Kidney (tissue), 13 donors: ENCODE measurements at regions not wholly inside any gene's neighbourhood (a gene's known extent, or its start where the extent isn't known, plus 50 kb on each side); places are given as distances from the start of the nearest gene placed in this dataset.
"Not testable (repeated sequence)": the region's sequence is repeated elsewhere in the genome, so short reads cannot be mapped to it uniquely, and the experiment has no call there.

Experiments used
- DNase-seq, 5 donors: peaks; one replicate each; pipeline ENCODE4 v3.0.0-alpha.2; 2013 to 2020
- FAIRE-seq: peaks from 2 replicates; lab custom pipeline; 2012; peaks lifted over from hg19 to GRCh38; lab: Jason Lieb, UNC
- H3K27ac ChIP-seq, 2 donors: one replicate each; pipeline ENCODE4 v1.7.0; 2013; ENCODE audit warnings: low read depth in 2 of 2, low read length in 2 of 2, inconsistent platforms in 1 of 2
- H3K27me3 ChIP-seq: one replicate; pipeline ENCODE4 v1.7.1; 2013; ENCODE audit warnings: low read length, inconsistent platforms; ENCODE audit not compliant: control insufficient read depth, insufficient read depth
- H3K36me3 ChIP-seq, 3 donors: one replicate each; pipeline versions ENCODE4 v1.7.0 to v1.7.1; 2013; ENCODE audit warnings: low read length in 3 of 3, control low read depth in 1 of 3, inconsistent platforms in 1 of 3; ENCODE audit not compliant: insufficient read depth in 3 of 3, control insufficient read depth in 2 of 3
- H3K4me1 ChIP-seq, 3 donors: one replicate each; pipeline versions ENCODE4 v1.7.0 to v1.7.1; 2013; ENCODE audit warnings: low read length in 3 of 3, inconsistent platforms in 1 of 3, low read depth in 1 of 3; ENCODE audit not compliant: control insufficient read depth in 2 of 3, insufficient read depth in 2 of 3
- H3K4me3 ChIP-seq, 3 donors: one replicate each; pipeline versions ENCODE4 v1.7.0 to v1.8.1; 2013; ENCODE audit warnings: low read length in 3 of 3, control low read depth in 1 of 3, inconsistent platforms in 1 of 3
- H3K9ac ChIP-seq, 3 donors: one replicate each; pipeline versions ENCODE4 v1.7.0 to v1.7.1; 2013; ENCODE audit warnings: low read length in 3 of 3, control low read depth in 1 of 3, inconsistent platforms in 1 of 3
- H3K9me3 ChIP-seq, 3 donors: one replicate each; pipeline versions ENCODE4 v1.7.0 to v1.7.1; 2013; ENCODE audit warnings: low read length in 3 of 3, control low read depth in 1 of 3, inconsistent platforms in 1 of 3; ENCODE audit not compliant: control insufficient read depth in 2 of 3, insufficient read depth in 1 of 3
- CTCF ChIP-seq: IDR thresholded peaks from 3 replicates; pipeline ENCODE4 v1.5.1; 2012; ENCODE audit warnings: mild to moderate bottlenecking, moderate library complexity, borderline replicate concordance; ENCODE audit not compliant: insufficient read depth; ENCODE audit errors: extremely low read depth
- intact Hi-C: fragments of 100-400 bp; cut with DNase I; formaldehyde crosslinking; loops from one replicate; pipeline ENCODE4 v1.11.1; 2022
- donor health status: control.
- donor health status: control.
- donor health status: control.
- donor health status: control.
- donor health status: control.
- donor health status: DM: yes; HTN: yes; CAD: no.
- donor health status: Normal renal cell carcinoma (clear cell type).

- no peaks in the 10 kb centered on the region for H3K36me3 ChIP-seq
- DNase-seq (peak in 1 of 5 donors; percentile 29), FAIRE-seq (no peak)
- intact Hi-C loops: no loop called here
- no peak overlapping the region for H3K4me3 ChIP-seq
- TF ChIP-seq CTCF: no peak
- no peak overlapping the region for H3K27ac ChIP-seq
- H3K9ac ChIP-seq: no peak overlapping the region
- H3K27me3 ChIP-seq: no peaks in the 10 kb centered on the region
- no peaks in the 10 kb centered on the region for H3K9me3 ChIP-seq
- H3K4me1 ChIP-seq: peaks cover 0 to 2% (median 0%) of the 10 kb centered on the region in 3 donors
Measured at GRCh38 chr5:138668451-138669380, 84.5 kb upstream of the CTNNA1 start.

- H3K4me1 ChIP-seq, intact Hi-C loops, H3K27me3 ChIP-seq, H3K36me3 ChIP-seq, H3K9ac ChIP-seq, H3K9me3 ChIP-seq, FAIRE-seq, DNase-seq, H3K4me3 ChIP-seq, H3K27ac ChIP-seq: not testable (repeated sequence)
Measured at GRCh38 chr5:138667782-138668331, 85.4 kb upstream of the CTNNA1 start.

GRCh38 chr5:138666226-138666742 is 86.9 kb upstream of the CTNNA1 start:
- H3K4me3 ChIP-seq: no peak overlapping the region
- H3K4me1 ChIP-seq: peaks cover 0 to 2% (median 0%) of the 10 kb centered on the region in 3 donors
- H3K27me3 ChIP-seq: no peaks in the 10 kb centered on the region
- no peak overlapping the region for H3K27ac ChIP-seq
- intact Hi-C loops: no loop called here
- DNase-seq: peak in 1 of 5 donors; percentile 35
- no peak for TF ChIP-seq CTCF
- no peak for FAIRE-seq
- H3K36me3 ChIP-seq: no peaks in the 10 kb centered on the region
- no peak overlapping the region for H3K9ac ChIP-seq
- no peaks in the 10 kb centered on the region for H3K9me3 ChIP-seq

- H3K36me3 ChIP-seq: no peaks in the 10 kb centered on the region
- FAIRE-seq (no peak), DNase-seq (no peak)
- intact Hi-C loops: no loop called here
- H3K27ac ChIP-seq: no peak overlapping the region
- no peak for TF ChIP-seq CTCF
- H3K4me3 ChIP-seq: no peak overlapping the region
- no peak overlapping the region for H3K9ac ChIP-seq
- H3K4me1 ChIP-seq: peaks cover 0 to 2% (median 0%) of the 10 kb centered on the region in 3 donors
- H3K27me3 ChIP-seq: no peaks in the 10 kb centered on the region
- no peaks in the 10 kb centered on the region for H3K9me3 ChIP-seq
Measured at GRCh38 chr5:138665261-138665660, 88.0 kb upstream of the CTNNA1 start.
